Neural cell (in vitro differentiated cells): ENCODE measurements at regions not wholly inside any gene's neighbourhood (a gene's known extent, or its start where the extent isn't known, plus 50 kb on each side); places are given as distances from the start of the nearest gene placed in this dataset.

ENCODE experiments used
- H2AFZ ChIP-seq: fragments of 200-600, 300-800 bp; sonication (generic), shearing (Covaris generic); 2 replicates; pipeline ENCODE4 v1.6.0; 2014; ENCODE audit warnings: low read depth, mild to moderate bottlenecking, antibody characterized with exemption, low read length, moderate library complexity
- H3F3A ChIP-seq: fragments of 200-600 bp; shearing (Covaris generic); 2 replicates; pipeline ENCODE4 v1.6.1; 2016; ENCODE audit warnings: mild to moderate bottlenecking, moderate library complexity, mixed read lengths, antibody characterized with exemption, low read length; ENCODE audit not compliant: insufficient read depth, poor library complexity, severe bottlenecking
- H3K27ac ChIP-seq: fragments of 200-600, 300-800 bp; sonication (generic), shearing (Covaris generic); 2 replicates; pipeline ENCODE4 v1.5.1; 2014; ENCODE audit warnings: mild to moderate bottlenecking, low read length, moderate library complexity
- H3K27me3 ChIP-seq: fragments of 300-800, 200-600 bp; sonication (generic), shearing (Covaris generic); 2 replicates; pipeline ENCODE4 v1.6.0; 2014; ENCODE audit warnings: mild to moderate bottlenecking, low read depth, low read length, moderate library complexity; ENCODE audit not compliant: insufficient read depth
- H3K36me3 ChIP-seq: fragments of 300-800, 200-600 bp; sonication (generic), shearing (Covaris generic); 2 replicates; pipeline ENCODE4 v1.5.1; 2014; ENCODE audit warnings: mild to moderate bottlenecking, antibody characterized with exemption, low read length, moderate library complexity; ENCODE audit not compliant: insufficient read depth
- H3K4me2 ChIP-seq: fragments of 300-800, 200-600 bp; sonication (generic), shearing (Covaris generic); 2 replicates; pipeline ENCODE4 v1.6.0; 2014; ENCODE audit warnings: mild to moderate bottlenecking, low read length
- H3K4me3 ChIP-seq: fragments of 300-800, 200-600 bp; sonication (generic), shearing (Covaris generic); 2 replicates; pipeline ENCODE4 v1.5.1; 2014; ENCODE audit warnings: mild to moderate bottlenecking, low read length, moderate library complexity
- H3K79me2 ChIP-seq: fragments of 200-600 bp; shearing (Covaris generic); replicated peaks from 2 replicates; pipeline ENCODE4 v1.6.0; 2014; ENCODE audit warnings: mild to moderate bottlenecking, low read length, moderate library complexity; ENCODE audit not compliant: insufficient read depth
- H3K9ac ChIP-seq: fragments of 300-800, 200-600 bp; sonication (generic), shearing (Covaris generic); 2 replicates; pipeline ENCODE4 v1.6.1; 2016; ENCODE audit warnings: mild to moderate bottlenecking, low read length, mixed read lengths
- H3K9me2 ChIP-seq: fragments of 200-600 bp; shearing (Covaris generic); 2 replicates; pipeline ENCODE4 v1.6.1; 2016; ENCODE audit warnings: mild to moderate bottlenecking, low read length, mixed read lengths; ENCODE audit not compliant: insufficient read depth
- H3K9me3 ChIP-seq: fragments of 200-600, 300-800 bp; sonication (generic), shearing (Covaris generic); 2 replicates; pipeline ENCODE4 v1.6.1; 2016; ENCODE audit warnings: mild to moderate bottlenecking, mixed run types, low read length, moderate library complexity, mixed read lengths
- H4K20me1 ChIP-seq: fragments of 200-600 bp; shearing (Covaris generic); 2 replicates; pipeline ENCODE4 v1.6.1; 2016; ENCODE audit warnings: mild to moderate bottlenecking, mixed run types; ENCODE audit not compliant: insufficient read depth
- CTCF ChIP-seq: fragments of 450-650 bp; IDR thresholded peaks from 2 replicates; pipeline ENCODE4 v1.5.1; 2014; ENCODE audit warnings: antibody characterized with exemption, mild to moderate bottlenecking, moderate library complexity; ENCODE audit not compliant: poor library complexity, severe bottlenecking
- EP300 ChIP-seq: fragments of 450-650 bp; conservative IDR thresholded peaks from 2 replicates; pipeline ENCODE4 v1.6.1; 2014; ENCODE audit warnings: antibody characterized with exemption, mild to moderate bottlenecking, moderate library complexity; ENCODE audit not compliant: poor library complexity, severe bottlenecking
- EZH2 ChIP-seq: fragments of 200-600, 300-800 bp; shearing (Covaris generic), sonication (generic); IDR thresholded peaks from 2 replicates; pipeline ENCODE4 v1.6.1; 2014; ENCODE audit warnings: antibody characterized with exemption, low read length, borderline replicate concordance, mild to moderate bottlenecking; ENCODE audit not compliant: insufficient read depth, poor library complexity, severe bottlenecking
- MXI1 ChIP-seq: fragments of 450-650 bp; conservative IDR thresholded peaks from 2 replicates; pipeline ENCODE4 v1.6.1; 2014; ENCODE audit warnings: antibody characterized with exemption, mild to moderate bottlenecking; ENCODE audit not compliant: poor library complexity, severe bottlenecking
- POLR2AphosphoS5 ChIP-seq: IDR thresholded peaks from 2 replicates; pipeline ENCODE4 v1.6.1; 2012
- RAD21 ChIP-seq: fragments of 450-650 bp; conservative IDR thresholded peaks from 2 replicates; pipeline ENCODE4 v1.6.1; 2014; ENCODE audit warnings: antibody characterized with exemption, mild to moderate bottlenecking, moderate library complexity
- REST ChIP-seq: IDR thresholded peaks from 2 replicates; pipeline ENCODE4 v1.6.1; 2012; ENCODE audit warnings: borderline replicate concordance
- SMC3 ChIP-seq: fragments of 450-650 bp; conservative IDR thresholded peaks from 2 replicates; pipeline ENCODE4 v1.6.1; 2014; ENCODE audit warnings: antibody characterized with exemption, mild to moderate bottlenecking, moderate library complexity; ENCODE audit not compliant: poor library complexity
- TAF1 ChIP-seq: IDR thresholded peaks from 2 replicates; pipeline ENCODE4 v1.6.1; 2012; ENCODE audit warnings: low read depth

GRCh38 chr4:27198971-27199370 lies 338.3 kb downstream of the STIM2 start:
- no peaks in the 10 kb centered on the region for H3K36me3 ChIP-seq
- H3K9ac ChIP-seq, result no peak overlapping the region
- H4K20me1 ChIP-seq, result no peaks in the 10 kb centered on the region
- TF ChIP-seq SMC3, result no peak
- TF ChIP-seq RAD21, result no peak
- no peak for TF ChIP-seq TAF1
- no peak for TF ChIP-seq POLR2AphosphoS5
- no peak for TF ChIP-seq EZH2
- TF ChIP-seq MXI1, result no peak
- TF ChIP-seq EP300, result no peak
- no peak for TF ChIP-seq CTCF
- no peak for TF ChIP-seq REST
- no peaks in the 10 kb centered on the region for H3K27me3 ChIP-seq
- H2AFZ ChIP-seq, result no peak overlapping the region
- H3K4me3 ChIP-seq, result no peak overlapping the region
- H3K9me3 ChIP-seq, result no peaks in the 10 kb centered on the region
- no peaks in the 10 kb centered on the region for H3F3A ChIP-seq
- no peak overlapping the region for H3K4me2 ChIP-seq
- H3K9me2 ChIP-seq, result no peaks in the 10 kb centered on the region
- H3K27ac ChIP-seq, result no peak overlapping the region
- H3K79me2 ChIP-seq, result no peaks in the 10 kb centered on the region

- H3K9ac ChIP-seq, result no peak overlapping the region
- H3F3A ChIP-seq, result no peaks in the 10 kb centered on the region
- no peaks in the 10 kb centered on the region for H3K9me3 ChIP-seq
- no peak overlapping the region for H2AFZ ChIP-seq
- H3K27me3 ChIP-seq, result no peaks in the 10 kb centered on the region
- no peaks in the 10 kb centered on the region for H4K20me1 ChIP-seq
- H3K79me2 ChIP-seq, result no peaks in the 10 kb centered on the region
- no peak overlapping the region for H3K4me3 ChIP-seq
- H3K9me2 ChIP-seq, result no peaks in the 10 kb centered on the region
- TF ChIP-seq POLR2AphosphoS5 (no peak), RAD21 (no peak), SMC3 (no peak), CTCF (no peak), MXI1 (no peak)
- no peaks in the 10 kb centered on the region for H3K36me3 ChIP-seq
- no peak overlapping the region for H3K27ac ChIP-seq
- no peak overlapping the region for H3K4me2 ChIP-seq
Observed at GRCh38 chr4:27206009-27206408, 345.4 kb downstream of the STIM2 start.
